ENCODE measurements at regions not wholly inside any gene's neighbourhood (a gene's known extent, or its start where the extent isn't known, plus 50 kb on each side); places are given as distances from the start of the nearest gene placed in this dataset.

DNA sequence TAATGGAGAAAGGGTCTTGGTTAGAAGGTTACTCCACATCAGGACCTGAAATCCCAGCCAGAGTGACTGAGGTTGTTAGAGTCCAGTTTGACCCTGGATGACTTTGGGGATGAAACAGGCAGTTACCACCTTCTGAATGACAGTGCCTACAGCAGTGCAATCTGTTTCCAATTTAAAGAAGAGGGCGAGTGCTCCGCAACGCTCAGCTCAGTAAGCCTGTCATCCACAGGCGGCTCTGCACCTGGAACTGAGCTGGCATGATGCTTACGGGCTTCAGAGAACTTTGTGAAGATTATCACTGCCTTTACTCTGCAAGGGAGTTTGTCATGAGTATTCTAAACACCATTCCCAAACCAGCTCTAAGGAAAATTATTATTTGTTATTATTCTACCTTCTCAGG lies 127.7 kb upstream of the SLC24A5 start:
- Histone ChIP-seq H3K4me2 (ENCODE audit: insufficient read depth in 1 of 2, low read depth in 2 of 2, low read length in 2 of 2) (no peak overlapping the region), H3K18ac (ENCODE audit: extremely low read depth, low read length) (no peak overlapping the region), H4K91ac (replicated peaks; ENCODE audit: insufficient read length, low read length) (no peak overlapping the region), H2BK120ac (replicated peaks; ENCODE audit: low read depth, low read length) (no peak overlapping the region), H3K4ac (replicated peaks; ENCODE audit: insufficient read length, low read depth, low read length) (no peak overlapping the region), H4K20me1 (replicated peaks in 1 of 2; ENCODE audit: control insufficient read depth in 1 of 2, insufficient read depth in 2 of 2, low read length in 2 of 2) (no peaks in the 10 kb centered on the region), H2BK20ac (ENCODE audit: low read length) (no peak overlapping the region), H3K27ac (ENCODE audit: low read depth, low read length) (no peak overlapping the region), H3K23me2 (ENCODE audit: low read depth, low read length) (no peaks in the 10 kb centered on the region), H3K79me1 (ENCODE audit: low read depth, low read length) (no peaks in the 10 kb centered on the region), H3K9ac (replicated peaks in 1 of 4; ENCODE audit: extremely low read depth in 1 of 4, low read depth in 3 of 4, low read length in 3 of 4) (no peak overlapping the region), H3K36me3 (ENCODE audit: control insufficient read depth in 2 of 4, insufficient read depth in 4 of 4, low read length in 3 of 4) (no peaks in the 10 kb centered on the region), H2BK15ac (ENCODE audit: low read length) (no peak overlapping the region), H2AK5ac (ENCODE audit: low read depth, low read length) (no peak overlapping the region), H3K27me3 (replicated peaks in 1 of 4; ENCODE audit: control insufficient read depth in 3 of 4, extremely low read depth in 1 of 4, insufficient read depth in 3 of 4, low read length in 3 of 4) (no peaks in the 10 kb centered on the region), H3K23ac (ENCODE audit: insufficient read length) (no peak overlapping the region), H2BK12ac (ENCODE audit: low read depth, low read length) (no peak overlapping the region), H3K56ac (replicated peaks; ENCODE audit: insufficient read length, low read depth, low read length) (no peak overlapping the region), H3K14ac (ENCODE audit: insufficient read length) (no peak overlapping the region), H3K4me3 (ENCODE audit: extremely low read depth in 1 of 4, insufficient read depth in 2 of 4, low read depth in 3 of 4, low read length in 4 of 4) (no peak overlapping the region), H4K5ac (ENCODE audit: insufficient read length, low read depth, low read length) (no peak overlapping the region), H3K4me1 (replicated peaks in 1 of 4; ENCODE audit: control insufficient read depth in 3 of 4, insufficient read depth in 4 of 4, low read length in 3 of 4) (no peaks in the 10 kb centered on the region), H2AFZ (ENCODE audit: low read length) (no peak overlapping the region), H3K9me3 (ENCODE audit: insufficient read depth in 2 of 2, low read depth in 1 of 2, low read length in 1 of 2) (no peaks in the 10 kb centered on the region), H2BK5ac (ENCODE audit: low read depth, low read length) (no peak overlapping the region), H3K79me2 (ENCODE audit: control insufficient read depth in 1 of 2, insufficient read depth in 2 of 2, low read length in 2 of 2) (no peaks in the 10 kb centered on the region), H4K8ac (ENCODE audit: extremely low read depth, insufficient read depth, low read length) (no peak overlapping the region)
- ChIA-PET CTCF (ENCODE audit: partially characterized antibody) (interaction anchor here (0.6 to 3.7 kb wide), 5 partner anchors 11 to 803 kb away, joined by 3 to 16 read pairs (median 4); no protein-coding TSS in a partner anchor), POLR2A (ENCODE audit: partially characterized antibody) (no interaction called here)
- DNase-seq (ENCODE audit: low read depth in 1 of 2, low spot score in 2 of 2): no peak
- WGBS, 2 experiments (ENCODE audit: extremely low coverage in 1 of 2, insufficient coverage in 1 of 2, insufficient read length in 1 of 2, insufficient replicate concordance in 2 of 2, low coverage in 1 of 2, low lambda C conversion rate in 2 of 2, missing lambda C conversion rate in 1 of 2): 87% methylated on average over 5 of the region's 5 CpGs; no CpG with 5 or more reads in 1 of the 2 experiments
- FAIRE-seq: no peak
- no peak for TF ChIP-seq KDM5A (IDR thresholded peaks at IDR 0.05; ENCODE audit: low read length)
